ENCODE measurements at regions not wholly inside any gene's neighbourhood (a gene's known extent, or its start where the extent isn't known, plus 50 kb on each side); places are given as distances from the start of the nearest gene placed in this dataset.

DNA sequence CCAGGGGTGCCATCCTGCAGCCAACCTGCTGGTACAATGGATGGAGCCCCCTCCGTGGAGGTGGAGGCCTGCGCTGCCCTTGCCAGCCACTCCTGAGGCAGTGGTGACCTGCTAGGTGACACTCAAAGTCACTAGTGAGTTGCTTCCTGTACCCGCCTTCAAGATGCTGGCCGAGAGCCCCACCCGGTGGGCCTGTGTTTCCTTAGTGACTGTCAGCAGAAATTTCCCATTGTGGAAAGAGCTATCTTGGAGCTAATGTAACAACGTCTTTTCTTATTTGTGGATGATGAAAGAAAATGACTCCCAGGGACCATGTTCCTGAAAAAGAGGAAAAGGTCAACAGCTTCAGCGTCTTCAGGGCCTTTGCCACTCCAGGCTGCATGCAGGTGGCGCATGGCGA is 117.0 kb upstream of the BOD1 start:
- Histone ChIP-seq H2BK5ac (ENCODE audit: low read depth, low read length) (no peak overlapping the region), H4K5ac (ENCODE audit: insufficient read length, low read depth, low read length) (no peak overlapping the region), H2BK12ac (ENCODE audit: low read depth, low read length) (no peak overlapping the region), H3K4me1 (replicated peaks in 1 of 4; ENCODE audit: control insufficient read depth in 3 of 4, insufficient read depth in 4 of 4, low read length in 3 of 4) (peaks cover 0 to 6% (median 4%) of the 10 kb centered on the region in 4 experiments; a peak in 4 of 7 replicates), H3K9ac (replicated peaks in 1 of 4; ENCODE audit: extremely low read depth in 1 of 4, low read depth in 3 of 4, low read length in 3 of 4) (no peak overlapping the region), H3K27me3 (replicated peaks in 1 of 4; ENCODE audit: control insufficient read depth in 3 of 4, extremely low read depth in 1 of 4, insufficient read depth in 3 of 4, low read length in 3 of 4) (no peaks in the 10 kb centered on the region; a peak in 1 of 7 replicates), H3K23me2 (ENCODE audit: low read depth, low read length) (no peaks in the 10 kb centered on the region), H3K27ac (ENCODE audit: low read depth, low read length) (no peak overlapping the region), H2BK20ac (ENCODE audit: low read length) (no peak overlapping the region), H3K4ac (replicated peaks; ENCODE audit: insufficient read length, low read depth, low read length) (no peak overlapping the region), H2BK120ac (replicated peaks; ENCODE audit: low read depth, low read length) (no peak overlapping the region), H2AFZ (ENCODE audit: low read length) (no peak overlapping the region), H3K23ac (ENCODE audit: insufficient read length) (no peak overlapping the region), H4K20me1 (replicated peaks in 1 of 2; ENCODE audit: control insufficient read depth in 1 of 2, insufficient read depth in 2 of 2, low read length in 2 of 2) (no peaks in the 10 kb centered on the region), H3K36me3 (ENCODE audit: control insufficient read depth in 2 of 4, insufficient read depth in 4 of 4, low read length in 3 of 4) (no peaks in the 10 kb centered on the region), H3K4me2 (ENCODE audit: insufficient read depth in 1 of 2, low read depth in 2 of 2, low read length in 2 of 2) (no peak overlapping the region), H2BK15ac (ENCODE audit: low read length) (no peak overlapping the region), H3K14ac (ENCODE audit: insufficient read length) (no peak overlapping the region), H3K79me1 (ENCODE audit: low read depth, low read length) (no peaks in the 10 kb centered on the region), H3K18ac (ENCODE audit: extremely low read depth, low read length) (no peak overlapping the region), H3K4me3 (ENCODE audit: extremely low read depth in 1 of 4, insufficient read depth in 2 of 4, low read depth in 3 of 4, low read length in 4 of 4) (no peak overlapping the region), H2AK5ac (ENCODE audit: low read depth, low read length) (peak overlapping the region; percentile 53; the same call in 1 of the 2 replicates), H3K56ac (replicated peaks; ENCODE audit: insufficient read length, low read depth, low read length) (no peak overlapping the region), H3K9me3 (ENCODE audit: insufficient read depth in 2 of 2, low read depth in 1 of 2, low read length in 1 of 2) (no peaks in the 10 kb centered on the region), H4K8ac (ENCODE audit: extremely low read depth, insufficient read depth, low read length) (peak overlapping the region; percentile 43; the same call in 1 of the 2 replicates), H4K91ac (replicated peaks; ENCODE audit: insufficient read length, low read length) (no peak overlapping the region), H3K79me2 (ENCODE audit: control insufficient read depth in 1 of 2, insufficient read depth in 2 of 2, low read length in 2 of 2) (no peaks in the 10 kb centered on the region)
- ChIA-PET CTCF (ENCODE audit: partially characterized antibody) (interaction anchor here (0.8 to 1.9 kb wide), 5 partner anchors 9 to 192 kb away, joined by 3 to 10 read pairs (median 3); no protein-coding TSS in a partner anchor), POLR2A (ENCODE audit: partially characterized antibody) (interaction anchor here (1.1 to 1.4 kb wide), 2 partner anchors 12 kb away, joined by 3 read pairs; no protein-coding TSS in a partner anchor)
- 95% methylated on average over 9 of the region's 9 CpGs; no CpG with 5 or more reads in 1 of the 2 experiments for WGBS, 2 experiments (ENCODE audit: extremely low coverage in 1 of 2, insufficient coverage in 1 of 2, insufficient read length in 1 of 2, insufficient replicate concordance in 2 of 2, low coverage in 1 of 2, low lambda C conversion rate in 2 of 2, missing lambda C conversion rate in 1 of 2)
- DNase-seq (ENCODE audit: low read depth in 1 of 2, low spot score in 2 of 2) = no peak
- FAIRE-seq = no peak
- TF ChIP-seq EP300 (IDR thresholded peaks at IDR 0.05; ENCODE audit: borderline replicate concordance in 1 of 2, low read depth in 2 of 2, low read length in 2 of 2) (no peak), TEAD4 (IDR thresholded peaks at IDR 0.05; ENCODE audit: low read depth, low read length) (no peak), CTBP2 (IDR thresholded peaks at IDR 0.05; ENCODE audit: borderline replicate concordance, insufficient read depth, insufficient read length, low read length) (no peak), POLR2A (IDR thresholded peaks at IDR 0.05; ENCODE audit: control extremely low read depth in 1 of 2, low read depth in 2 of 2, low read length in 2 of 2) (no peak)
